ENCODE measurements at regions not wholly inside any gene's neighbourhood (a gene's known extent, or its start where the extent isn't known, plus 50 kb on each side); places are given as distances from the start of the nearest gene placed in this dataset.

GRCh38 chr10:70939441-70940003 is 51.2 kb upstream of the PCBD1 start:
- no peak for DNase-seq (ENCODE audit: low spot score in 2 of 2)
- intact Hi-C loops (cut with DNase I) = no loop called here

GRCh38 chr10:70940834-70941568 is 52.6 kb upstream of the PCBD1 start:
- Histone ChIP-seq H3K4me1 (no peaks in the 10 kb centered on the region), H3K9me3 (no peaks in the 10 kb centered on the region), H3K4me3 (no peak overlapping the region), H3K36me3 (no peaks in the 10 kb centered on the region), H3K27ac (no peak overlapping the region), H3K27me3 (no peaks in the 10 kb centered on the region)
- no peak for TF ChIP-seq CTCF (IDR thresholded peaks at IDR 0.05)
- no peak for DNase-seq (ENCODE audit: low spot score in 2 of 2)
- intact Hi-C loops (cut with DNase I) = no loop called here

More at GRCh38 chr10:70939441-70940003, 51.2 kb upstream of the PCBD1 start:
- Histone ChIP-seq H3K27ac (no peak overlapping the region), H3K27me3 (no peaks in the 10 kb centered on the region), H3K4me1 (no peaks in the 10 kb centered on the region), H3K4me3 (no peak overlapping the region), H3K9me3 (no peaks in the 10 kb centered on the region), H3K36me3 (no peaks in the 10 kb centered on the region)
- TF ChIP-seq CTCF (IDR thresholded peaks at IDR 0.05) = no peak

GRCh38 chr10:70942125-70942524 is 53.8 kb upstream of the PCBD1 start:
- DNase-seq (ENCODE audit: low spot score in 2 of 2) = no peak
- H3K9me3 ChIP-seq = no peaks in the 10 kb centered on the region
- H3K27ac ChIP-seq = no peak overlapping the region
- intact Hi-C loops (cut with DNase I) = no loop called here
- no peak for TF ChIP-seq CTCF (IDR thresholded peaks at IDR 0.05)
- H3K4me1 ChIP-seq = no peaks in the 10 kb centered on the region
- no peaks in the 10 kb centered on the region for H3K36me3 ChIP-seq
- H3K27me3 ChIP-seq = no peaks in the 10 kb centered on the region
- no peak overlapping the region for H3K4me3 ChIP-seq

- Histone ChIP-seq H3K9me3 (no peaks in the 10 kb centered on the region), H3K4me3 (no peak overlapping the region), H3K36me3 (no peaks in the 10 kb centered on the region), H3K27ac (no peak overlapping the region), H3K27me3 (no peaks in the 10 kb centered on the region), H3K4me1 (no peaks in the 10 kb centered on the region)
- no peak for TF ChIP-seq CTCF (IDR thresholded peaks at IDR 0.05)
- no peak for DNase-seq (ENCODE audit: low spot score in 2 of 2)
- intact Hi-C loops (cut with DNase I) = no loop called here
Measured at GRCh38 chr10:70942725-70943124, 54.4 kb upstream of the PCBD1 start.

GRCh38 chr10:70943249-70943648 is 54.9 kb upstream of the PCBD1 start:
- no peak overlapping the region for H3K4me3 ChIP-seq
- no peaks in the 10 kb centered on the region for H3K27me3 ChIP-seq
- no peaks in the 10 kb centered on the region for H3K9me3 ChIP-seq
- no peak for DNase-seq (ENCODE audit: low spot score in 2 of 2)
- no peaks in the 10 kb centered on the region for H3K4me1 ChIP-seq
- no peak for TF ChIP-seq CTCF (IDR thresholded peaks at IDR 0.05)
- no peak overlapping the region for H3K27ac ChIP-seq
- no peaks in the 10 kb centered on the region for H3K36me3 ChIP-seq
- intact Hi-C loops (cut with DNase I) = no loop called here
